ENCODE measurements at regions not wholly inside any gene's neighbourhood (a gene's known extent, or its start where the extent isn't known, plus 50 kb on each side); places are given as distances from the start of the nearest gene placed in this dataset.

- DNase-seq (ENCODE audit: low read depth): no peak
- H3K4me3 ChIP-seq (ENCODE audit: low read depth, low read length): no peak overlapping the region
- TF ChIP-seq CTCF (conservative IDR thresholded peaks at IDR 0.05; ENCODE audit: low read depth, low read length): no peak
These were observed 288.3 kb downstream of the SDHAF3 start for GRCh38 chr7:97405835-97406234.

GRCh38 chr7:97407106-97407505, 289.6 kb downstream of the SDHAF3 start:
- no peak for TF ChIP-seq CTCF (conservative IDR thresholded peaks at IDR 0.05; ENCODE audit: low read depth, low read length)
- no peak overlapping the region for H3K4me3 ChIP-seq (ENCODE audit: low read depth, low read length)
- DNase-seq (ENCODE audit: low read depth): no peak

- TF ChIP-seq CTCF (conservative IDR thresholded peaks at IDR 0.05; ENCODE audit: low read depth, low read length): no peak
- H3K4me3 ChIP-seq (ENCODE audit: low read depth, low read length): no peak overlapping the region
- DNase-seq (ENCODE audit: low read depth): no peak
These were observed 291.8 kb downstream of the SDHAF3 start for GRCh38 chr7:97409346-97409745.

DNA sequence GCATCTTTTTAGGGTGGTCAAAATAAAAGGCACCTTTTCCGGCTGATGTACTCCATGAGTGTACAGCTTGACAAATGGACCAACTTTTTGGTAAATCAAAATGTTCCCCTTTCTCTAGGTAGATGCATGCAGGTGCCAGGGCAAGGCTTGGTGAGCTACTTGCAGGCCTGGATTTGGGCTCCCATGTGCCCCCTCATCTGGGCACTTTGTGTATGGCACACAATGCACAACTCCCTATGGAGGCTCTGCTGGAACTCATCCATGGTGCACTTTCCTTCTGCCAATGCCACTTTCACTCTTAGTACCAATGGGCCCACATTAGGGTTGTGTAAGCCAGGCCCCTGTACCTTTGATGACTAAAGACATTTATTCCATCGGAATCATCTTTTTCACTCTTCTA, 300.8 kb downstream of the SDHAF3 start:
- H3K4me3 ChIP-seq (ENCODE audit: low read depth, low read length): no peak overlapping the region
- no peak for DNase-seq (ENCODE audit: low read depth)
- no peak for TF ChIP-seq CTCF (conservative IDR thresholded peaks at IDR 0.05; ENCODE audit: low read depth, low read length)

- no peak for DNase-seq (ENCODE audit: low read depth)
- H3K4me3 ChIP-seq (ENCODE audit: low read depth, low read length): no peak overlapping the region
- no peak for TF ChIP-seq CTCF (conservative IDR thresholded peaks at IDR 0.05; ENCODE audit: low read depth, low read length)
These were observed 302.4 kb downstream of the SDHAF3 start for GRCh38 chr7:97419898-97420297.

GRCh38 chr7:97421307-97421930, 303.9 kb downstream of the SDHAF3 start:
- no peak overlapping the region for H3K4me3 ChIP-seq (ENCODE audit: low read depth, low read length)
- TF ChIP-seq CTCF (conservative IDR thresholded peaks at IDR 0.05; ENCODE audit: low read depth, low read length): no peak
- DNase-seq (ENCODE audit: low read depth): no peak

DNA sequence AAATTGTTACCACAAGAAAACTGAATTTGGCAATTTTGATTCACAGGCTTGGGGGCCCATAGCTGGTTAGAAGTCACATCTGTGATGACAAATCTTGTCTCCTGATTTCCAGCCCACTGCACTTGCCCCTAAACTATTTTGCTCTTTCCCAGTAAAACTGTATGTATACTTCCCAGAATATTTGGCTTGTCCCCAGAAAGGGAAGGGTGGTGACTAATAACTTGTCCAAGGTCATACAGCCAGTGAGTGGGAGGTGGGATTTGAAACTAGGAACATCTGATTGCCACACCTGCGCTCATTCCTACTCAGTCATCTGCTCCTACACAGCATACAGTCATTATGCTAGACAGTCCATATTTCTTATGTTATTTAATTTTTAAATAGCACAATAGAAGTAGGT, 304.5 kb downstream of the SDHAF3 start:
- H3K4me3 ChIP-seq (ENCODE audit: low read depth, low read length): no peak overlapping the region
- DNase-seq (ENCODE audit: low read depth): no peak
- no peak for TF ChIP-seq CTCF (conservative IDR thresholded peaks at IDR 0.05; ENCODE audit: low read depth, low read length)
